AG04450 (cell line): ENCODE measurements at regions not wholly inside any gene's neighbourhood (a gene's known extent, or its start where the extent isn't known, plus 50 kb on each side); places are given as distances from the start of the nearest gene placed in this dataset.

ENCODE experiments used
- CTCF ChIA-PET: fragments of 300-600, 350-600 bp; formaldehyde crosslinking; extraction: SDS; loops from one replicate; lab custom pipeline; 2022; ENCODE audit warnings: antibody characterized with exemption, inconsistent platforms; lab: Charles Lee
- POLR2A ChIA-PET: fragments of 350-600 bp; formaldehyde crosslinking; extraction: SDS; loops from one replicate; lab custom pipeline; 2021; ENCODE audit warnings: antibody characterized with exemption, inconsistent platforms; lab: Yijun Ruan, JAX
- DNase-seq: peaks from one replicate; pipeline ENCODE4 v3.0.0-alpha.2; 2011; ENCODE audit warnings: low read depth, low spot score
- H3K27ac ChIP-seq: one replicate; pipeline ENCODE4 v1.5.1; 2012; ENCODE audit warnings: low read depth, low read length, control low read depth
- H3K27me3 ChIP-seq: one replicate; pipeline ENCODE4 v1.6.0; 2012; ENCODE audit warnings: low read length; ENCODE audit not compliant: control insufficient read depth, insufficient read depth
- H3K4me3 ChIP-seq: 2 replicates; pipeline ENCODE4 v1.5.1; 2011; ENCODE audit warnings: mild to moderate bottlenecking, low read depth, low read length, control low read depth
- H3K9me3 ChIP-seq: 2 replicates; pipeline ENCODE4 v1.5.1; 2012; ENCODE audit warnings: low read length; ENCODE audit not compliant: control insufficient read depth, insufficient read depth
- CTCF ChIP-seq: IDR thresholded peaks from 2 replicates; pipeline ENCODE4 v1.5.1; 2011; ENCODE audit warnings: low read depth, low read length, control low read depth, inconsistent platforms

- ChIA-PET CTCF (interaction anchor here (0.5 kb wide), 1 partner anchor 494 kb away, joined by 4 read pairs; no protein-coding TSS in a partner anchor), POLR2A (no interaction called here)
- Histone ChIP-seq H3K27ac (no peak overlapping the region), H3K9me3 (no peaks in the 10 kb centered on the region), H3K4me3 (no peak overlapping the region), H3K27me3 (peaks cover 8% of the 10 kb centered on the region)
- DNase-seq: no peak
- no peak for TF ChIP-seq CTCF
Observed at GRCh38 chr16:73326770-73327470, 279.0 kb upstream of the ZFHX3 start.

DNA sequence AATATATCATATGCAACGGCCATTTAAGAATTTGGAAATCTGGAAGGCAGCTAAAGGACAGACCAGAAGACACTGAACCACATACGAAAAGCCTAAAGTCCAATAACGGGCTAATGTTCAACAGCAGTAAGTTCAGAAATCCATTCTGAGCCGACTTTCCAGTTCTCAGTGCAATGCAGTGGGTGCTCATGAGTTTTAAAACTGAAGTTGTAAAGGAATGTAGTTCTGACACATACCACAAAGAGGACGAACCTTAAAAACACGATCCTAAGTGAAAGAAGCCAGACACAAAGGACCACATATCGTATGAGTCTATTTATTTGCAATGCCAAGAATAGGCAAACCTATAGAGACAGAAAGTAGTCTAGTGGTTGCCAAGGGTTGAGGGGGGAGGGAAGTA is 278.3 kb upstream of the ZFHX3 start:
- ChIA-PET POLR2A (no interaction called here), CTCF (no interaction called here)
- DNase-seq: no peak
- Histone ChIP-seq H3K4me3 (no peak overlapping the region), H3K27me3 (peaks cover 8% of the 10 kb centered on the region), H3K9me3 (no peaks in the 10 kb centered on the region), H3K27ac (no peak overlapping the region)
- no peak for TF ChIP-seq CTCF

DNA sequence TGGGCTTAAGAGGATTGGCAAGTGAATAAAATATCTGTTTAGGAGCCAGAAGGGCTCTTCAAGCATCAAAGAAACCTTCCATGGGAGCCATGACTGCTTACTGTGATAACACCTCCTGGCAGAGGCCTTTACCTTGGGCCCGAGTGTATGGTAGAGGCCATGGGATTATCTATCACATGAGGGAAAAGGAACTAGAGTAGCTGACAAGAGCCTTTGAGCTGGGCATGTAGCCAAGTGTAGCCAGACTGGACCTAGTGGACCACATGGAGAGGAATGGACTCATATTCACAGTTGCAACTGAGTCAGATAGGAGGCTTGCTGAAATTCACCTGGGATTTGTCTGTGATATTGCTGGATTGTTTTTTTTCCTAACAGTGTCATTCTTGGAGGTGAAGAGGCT is 276.0 kb upstream of the ZFHX3 start:
- no peak for TF ChIP-seq CTCF
- CTCF ChIA-PET: no interaction called here

GRCh38 chr16:73322856-73323255 is 274.9 kb upstream of the ZFHX3 start:
- DNase-seq: no peak
- TF ChIP-seq CTCF: no peak
- CTCF ChIA-PET: no interaction called here
- POLR2A ChIA-PET: no interaction called here
- H3K27me3 ChIP-seq: peaks cover 10% of the 10 kb centered on the region
- no peak overlapping the region for H3K4me3 ChIP-seq
- H3K27ac ChIP-seq: no peak overlapping the region
- no peaks in the 10 kb centered on the region for H3K9me3 ChIP-seq

More for the DNA sequence above, 276.0 kb upstream of the ZFHX3 start:
- no peak overlapping the region for H3K4me3 ChIP-seq
- no peaks in the 10 kb centered on the region for H3K9me3 ChIP-seq
- no peak overlapping the region for H3K27ac ChIP-seq
- H3K27me3 ChIP-seq: peaks cover 10% of the 10 kb centered on the region
- DNase-seq: no peak
- POLR2A ChIA-PET: no interaction called here

GRCh38 chr16:73321853-73322252 is 273.9 kb upstream of the ZFHX3 start:
- Histone ChIP-seq H3K9me3 (no peaks in the 10 kb centered on the region), H3K27me3 (peaks cover 10% of the 10 kb centered on the region), H3K4me3 (no peak overlapping the region), H3K27ac (no peak overlapping the region)
- POLR2A ChIA-PET: no interaction called here
- TF ChIP-seq CTCF: no peak
- no peak for DNase-seq
- CTCF ChIA-PET: interaction anchor here (0.6 kb wide), 1 partner anchor 145 kb away, joined by 4 read pairs; no protein-coding TSS in a partner anchor
